ENCODE measurements at regions not wholly inside any gene's neighbourhood (a gene's known extent, or its start where the extent isn't known, plus 50 kb on each side); places are given as distances from the start of the nearest gene placed in this dataset.

GRCh38 chr12:131543040-131543439 lies 167.8 kb upstream of the SFSWAP start:
- Histone ChIP-seq H3K27me3 (ENCODE audit: control insufficient read depth in 1 of 2, insufficient read depth in 2 of 2, low read length in 2 of 2) (no peaks in the 10 kb centered on the region), H3K9me3 (ENCODE audit: control insufficient read depth in 1 of 2, insufficient read depth in 1 of 2, low read length in 2 of 2) (no peaks in the 10 kb centered on the region), H3K4me1 (ENCODE audit: insufficient read depth, low read length) (peaks cover under 1% of the 10 kb centered on the region), H3K36me3 (ENCODE audit: insufficient read depth, low read length) (no peaks in the 10 kb centered on the region), H3K4me3 (ENCODE audit: low read length) (no peak overlapping the region), H3K27ac (ENCODE audit: low read depth in 1 of 2, low read length in 2 of 2) (no peak overlapping the region)
- Mint-ChIP-seq H3K4me1 (ENCODE audit: low read depth) (no peaks in the 10 kb centered on the region), H3K36me3 (ENCODE audit: low read depth) (no peaks in the 10 kb centered on the region), H3K27ac (no peak overlapping the region), H3K4me3 (no peak overlapping the region), H3K27me3 (no peaks in the 10 kb centered on the region), H3K9me3 (no peaks in the 10 kb centered on the region)
- CTCF ChIA-PET: no interaction called here
- intact Hi-C loops (cut with DNase I, micrococcal nuclease): no loop called here
- ATAC-seq (ENCODE audit: poor library complexity) (no peak), DNase-seq (no peak)
- POLR2A ChIA-PET: no interaction called here
- TF ChIP-seq, protein P1, sequence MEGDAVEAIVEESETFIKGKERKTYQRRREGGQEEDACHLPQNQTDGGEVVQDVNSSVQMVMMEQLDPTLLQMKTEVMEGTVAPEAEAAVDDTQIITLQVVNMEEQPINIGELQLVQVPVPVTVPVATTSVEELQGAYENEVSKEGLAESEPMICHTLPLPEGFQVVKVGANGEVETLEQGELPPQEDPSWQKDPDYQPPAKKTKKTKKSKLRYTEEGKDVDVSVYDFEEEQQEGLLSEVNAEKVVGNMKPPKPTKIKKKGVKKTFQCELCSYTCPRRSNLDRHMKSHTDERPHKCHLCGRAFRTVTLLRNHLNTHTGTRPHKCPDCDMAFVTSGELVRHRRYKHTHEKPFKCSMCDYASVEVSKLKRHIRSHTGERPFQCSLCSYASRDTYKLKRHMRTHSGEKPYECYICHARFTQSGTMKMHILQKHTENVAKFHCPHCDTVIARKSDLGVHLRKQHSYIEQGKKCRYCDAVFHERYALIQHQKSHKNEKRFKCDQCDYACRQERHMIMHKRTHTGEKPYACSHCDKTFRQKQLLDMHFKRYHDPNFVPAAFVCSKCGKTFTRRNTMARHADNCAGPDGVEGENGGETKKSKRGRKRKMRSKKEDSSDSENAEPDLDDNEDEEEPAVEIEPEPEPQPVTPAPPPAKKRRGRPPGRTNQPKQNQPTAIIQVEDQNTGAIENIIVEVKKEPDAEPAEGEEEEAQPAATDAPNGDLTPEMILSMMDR (IDR thresholded peaks at IDR 0.05): no peak

GRCh38 chr12:131547555-131547954 lies 163.3 kb upstream of the SFSWAP start:
- ChIA-PET CTCF (no interaction called here), POLR2A (no interaction called here)
- TF ChIP-seq, protein P1 (IDR thresholded peaks at IDR 0.05): no peak
- Histone ChIP-seq H3K4me3 (ENCODE audit: low read length) (no peak overlapping the region), H3K4me1 (ENCODE audit: insufficient read depth, low read length) (no peaks in the 10 kb centered on the region), H3K27ac (ENCODE audit: low read depth in 1 of 2, low read length in 2 of 2) (no peak overlapping the region), H3K27me3 (ENCODE audit: control insufficient read depth in 1 of 2, insufficient read depth in 2 of 2, low read length in 2 of 2) (no peaks in the 10 kb centered on the region), H3K36me3 (ENCODE audit: insufficient read depth, low read length) (no peaks in the 10 kb centered on the region), H3K9me3 (ENCODE audit: control insufficient read depth in 1 of 2, insufficient read depth in 1 of 2, low read length in 2 of 2) (no peaks in the 10 kb centered on the region)
- H3K27me3 Mint-ChIP-seq: no peaks in the 10 kb centered on the region
- intact Hi-C loops (cut with DNase I, micrococcal nuclease): no loop called here
- no peak overlapping the region for H3K4me3 Mint-ChIP-seq
- DNase-seq (no peak), ATAC-seq (ENCODE audit: poor library complexity) (no peak)
- no peaks in the 10 kb centered on the region for H3K36me3 Mint-ChIP-seq (ENCODE audit: low read depth)
- no peaks in the 10 kb centered on the region for H3K4me1 Mint-ChIP-seq (ENCODE audit: low read depth)
- no peak overlapping the region for H3K27ac Mint-ChIP-seq
- H3K9me3 Mint-ChIP-seq: no peaks in the 10 kb centered on the region

DNA sequence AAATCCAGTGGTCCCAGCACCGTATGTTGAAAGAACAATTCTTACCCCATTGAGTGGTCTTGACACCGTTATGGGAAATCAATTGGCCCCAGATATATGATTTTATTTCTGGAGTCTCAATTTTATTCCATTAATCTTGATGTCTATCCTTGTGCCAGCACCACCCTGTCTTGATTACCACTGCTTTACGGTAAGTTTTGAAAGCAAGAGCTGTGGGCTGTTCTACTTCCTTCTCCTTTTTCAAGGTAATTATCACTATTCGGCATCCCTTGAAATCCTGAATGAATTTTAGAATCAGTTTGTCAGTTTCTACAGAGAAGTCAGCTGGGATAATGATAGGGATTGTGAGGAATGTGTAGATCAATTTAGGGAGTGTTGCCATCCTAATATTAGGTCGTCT lies 160.8 kb upstream of the SFSWAP start:
- Mint-ChIP-seq H3K4me3 (no peak overlapping the region), H3K27ac (no peak overlapping the region), H3K9me3 (no peaks in the 10 kb centered on the region), H3K36me3 (ENCODE audit: low read depth) (no peaks in the 10 kb centered on the region), H3K27me3 (peaks cover 4% of the 10 kb centered on the region), H3K4me1 (ENCODE audit: low read depth) (no peaks in the 10 kb centered on the region)
- TF ChIP-seq, protein P1 (IDR thresholded peaks at IDR 0.05): no peak
- no peaks in the 10 kb centered on the region for H3K27me3 ChIP-seq (ENCODE audit: control insufficient read depth in 1 of 2, insufficient read depth in 2 of 2, low read length in 2 of 2)
- no peak overlapping the region for H3K4me3 ChIP-seq (ENCODE audit: low read length)
- ChIA-PET POLR2A (no interaction called here), CTCF (no interaction called here)
- no peaks in the 10 kb centered on the region for H3K36me3 ChIP-seq (ENCODE audit: insufficient read depth, low read length)
- intact Hi-C loops (cut with DNase I, micrococcal nuclease): no loop called here
- DNase-seq (no peak), ATAC-seq (ENCODE audit: poor library complexity) (no peak)
- H3K4me1 ChIP-seq (ENCODE audit: insufficient read depth, low read length): no peaks in the 10 kb centered on the region
- no peaks in the 10 kb centered on the region for H3K9me3 ChIP-seq (ENCODE audit: control insufficient read depth in 1 of 2, insufficient read depth in 1 of 2, low read length in 2 of 2)
- H3K27ac ChIP-seq (ENCODE audit: low read depth in 1 of 2, low read length in 2 of 2): no peak overlapping the region
